ENCODE measurements at regions not wholly inside any gene's neighbourhood (a gene's known extent, or its start where the extent isn't known, plus 50 kb on each side); places are given as distances from the start of the nearest gene placed in this dataset.

DNA sequence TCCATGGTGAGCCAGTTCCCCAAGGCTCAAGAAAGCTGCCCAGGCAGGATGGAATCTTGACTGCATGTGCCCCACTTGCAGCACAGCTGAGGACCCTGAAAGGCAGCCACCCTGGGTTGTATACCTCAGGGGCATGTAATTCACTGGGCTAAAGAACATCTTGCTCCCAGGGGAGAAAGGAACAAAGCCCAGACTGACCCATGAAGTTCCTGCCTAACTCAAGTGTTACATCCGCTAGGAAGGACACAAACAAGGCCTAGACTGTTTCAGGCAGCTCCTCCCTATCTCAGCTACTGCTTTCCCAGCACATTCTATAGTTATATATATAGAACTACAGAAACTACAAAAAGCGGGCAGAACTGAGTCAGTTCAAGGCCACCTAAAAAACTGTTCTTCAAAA, 69.0 kb downstream of the RBM43 start:
- TF ChIP-seq CTCF (conservative IDR thresholded peaks at IDR 0.05) (no peak), EZH2 (IDR thresholded peaks at IDR 0.05; ENCODE audit: low read depth) (no peak)

Data from PC-9 (cell line).